ENCODE measurements at regions not wholly inside any gene's neighbourhood (a gene's known extent, or its start where the extent isn't known, plus 50 kb on each side); places are given as distances from the start of the nearest gene placed in this dataset.

GRCh38 chr5:105453216-105453807 lies 1890.7 kb upstream of the NUDT12 start:
- Histone ChIP-seq H3K9me1 (ENCODE audit: insufficient read depth, low read length) (no peaks in the 10 kb centered on the region), H2BK15ac (ENCODE audit: low read depth, low read length) (no peak overlapping the region), H3K18ac (ENCODE audit: low read depth, low read length) (no peak overlapping the region), H3K27me3 (ENCODE audit: control insufficient read depth, insufficient read depth, low read length) (no peaks in the 10 kb centered on the region), H2AK9ac (replicated peaks; ENCODE audit: low read depth, low read length, poor library complexity) (no peak overlapping the region), H3K23ac (ENCODE audit: low read depth, low read length) (no peak overlapping the region), H3K9me3 (ENCODE audit: control insufficient read depth, insufficient read depth, low read length) (peaks cover 2% of the 10 kb centered on the region), H2BK5ac (ENCODE audit: low read depth, low read length, poor library complexity, severe bottlenecking) (no peak overlapping the region), H3K4me3 (ENCODE audit: insufficient read depth, low read depth, low read length) (no peak overlapping the region), H3K4me1 (ENCODE audit: control insufficient read depth, insufficient read depth, low read length) (no peaks in the 10 kb centered on the region), H4K5ac (ENCODE audit: low read depth, low read length) (no peak overlapping the region), H2AK5ac (ENCODE audit: low read depth, low read length) (no peak overlapping the region), H4K20me1 (ENCODE audit: insufficient read depth, low read length) (no peaks in the 10 kb centered on the region), H4K91ac (ENCODE audit: insufficient read depth, low read depth, low read length) (no peak overlapping the region), H3K36me3 (ENCODE audit: control insufficient read depth, insufficient read depth, low read length) (no peaks in the 10 kb centered on the region), H3K14ac (replicated peaks; ENCODE audit: low read depth, low read length) (no peak overlapping the region), H3K9ac (ENCODE audit: low read depth, low read length) (no peak overlapping the region), H3K79me1 (ENCODE audit: low read depth in 1 of 2, low read length in 2 of 2) (no peaks in the 10 kb centered on the region), H3K56ac (ENCODE audit: extremely low read depth, insufficient read depth, low read length) (no peak overlapping the region), H2BK120ac (ENCODE audit: low read depth, low read length) (no peak overlapping the region), H2BK20ac (ENCODE audit: low read depth, low read length) (no peak overlapping the region), H3K4me2 (ENCODE audit: low read depth, low read length) (no peak overlapping the region), H2AFZ (replicated peaks; ENCODE audit: low read length, poor library complexity) (no peak overlapping the region), H3K4ac (ENCODE audit: low read depth, low read length) (no peak overlapping the region), H3K27ac (ENCODE audit: insufficient read depth, low read length) (no peak overlapping the region), H4K8ac (ENCODE audit: low read depth in 2 of 2, low read length in 2 of 2) (no peak overlapping the region)
- DNase-seq, result no peak
- ChIA-PET POLR2A (ENCODE audit: unreplicated experiment) (no interaction called here), CTCF (no interaction called here)
- no CpG with 5 or more reads among the region's 3 CpGs for WGBS, 2 experiments (ENCODE audit: extremely low coverage in 2 of 2, insufficient read length in 1 of 2)
- no peak for ATAC-seq (ENCODE audit: low read depth)
- TF ChIP-seq CTCF (conservative IDR thresholded peaks at IDR 0.05; ENCODE audit: low read depth, low read length) (no peak), RAD21 (IDR thresholded peaks at IDR 0.05; ENCODE audit: low read length) (no peak), MAFK (IDR thresholded peaks at IDR 0.05; ENCODE audit: low read depth, low read length) (no peak), RFX5 (IDR thresholded peaks at IDR 0.05; ENCODE audit: low read depth, low read length) (no peak), SMC3 (IDR thresholded peaks at IDR 0.05; ENCODE audit: low read depth, low read length) (no peak), CHD1 (IDR thresholded peaks at IDR 0.05; ENCODE audit: low read depth, low read length) (no peak)
- TF ChIP-seq, protein P1, sequence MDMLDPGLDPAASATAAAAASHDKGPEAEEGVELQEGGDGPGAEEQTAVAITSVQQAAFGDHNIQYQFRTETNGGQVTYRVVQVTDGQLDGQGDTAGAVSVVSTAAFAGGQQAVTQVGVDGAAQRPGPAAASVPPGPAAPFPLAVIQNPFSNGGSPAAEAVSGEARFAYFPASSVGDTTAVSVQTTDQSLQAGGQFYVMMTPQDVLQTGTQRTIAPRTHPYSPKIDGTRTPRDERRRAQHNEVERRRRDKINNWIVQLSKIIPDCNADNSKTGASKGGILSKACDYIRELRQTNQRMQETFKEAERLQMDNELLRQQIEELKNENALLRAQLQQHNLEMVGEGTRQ (IDR thresholded peaks at IDR 0.05; ENCODE audit: low read depth, low read length), result no peak
- in situ Hi-C loops (cut with MboI; ENCODE audit: low sequenced_read_pairs), result no loop called here
- BruUV-seq (replicated peaks), result no TSS peak
- dilution Hi-C loops (cut with HindIII; ENCODE audit: low sequenced_read_pairs, unreplicated experiment), result no loop called here
- intact Hi-C loops (cut with micrococcal nuclease), result no loop called here

Data from IMR-90 (cell line).